GM23248 (cell line): ENCODE measurements at regions not wholly inside any gene's neighbourhood (a gene's known extent, or its start where the extent isn't known, plus 50 kb on each side); places are given as distances from the start of the nearest gene placed in this dataset.

Experiments used
- EZH2 ChIP-seq: fragments of 200-600 bp; sonication (generic); IDR thresholded peaks from 2 replicates; pipeline ENCODE4 v1.6.1; 2018; ENCODE audit warnings: antibody characterized with exemption, mild to moderate bottlenecking; ENCODE audit not compliant: insufficient read depth, poor library complexity, severe bottlenecking
- EZH2phosphoT487 ChIP-seq: fragments of 200-600 bp; sonication (generic); IDR thresholded peaks from 2 replicates; pipeline ENCODE4 v1.6.1; 2018; ENCODE audit warnings: antibody characterized with exemption, moderate library complexity, mild to moderate bottlenecking, low read depth; ENCODE audit not compliant: insufficient read depth

GRCh38 chr13:33744589-33745369 lies 73.2 kb upstream of the RFC3 start:
- TF ChIP-seq EZH2 = no peak
- no peak for TF ChIP-seq EZH2phosphoT487
